Psoas muscle (tissue), 7 donors: ENCODE measurements at regions not wholly inside any gene's neighbourhood (a gene's known extent, or its start where the extent isn't known, plus 50 kb on each side); places are given as distances from the start of the nearest gene placed in this dataset.

Source experiments
- ATAC-seq, 4 donors: fragments of 200-7000 bp; cut with Tn5 transposase; one replicate each; pipeline ENCODE4 v1.9.1; 2020; ENCODE audit warnings: moderate library complexity in 3 of 4, mild to moderate bottlenecking in 2 of 4
- DNase-seq, 2 donors: peaks; one replicate each; pipeline ENCODE4 v3.0.0-alpha.2; 2020
- H3K27ac ChIP-seq: fragments of 200-600 bp; one replicate; pipeline ENCODE4 v1.8.0; 2022
- H3K27me3 ChIP-seq, 3 donors: fragments of 200-600 bp in 1 of 3; one replicate each; pipeline versions ENCODE4 v1.6.1 to v1.8.0; 2013 to 2022; ENCODE audit warnings: low read length in 2 of 3, mild to moderate bottlenecking in 2 of 3, moderate library complexity in 1 of 3; ENCODE audit not compliant: insufficient read depth in 3 of 3
- H3K36me3 ChIP-seq, 2 donors: fragments of 200-600 bp in 1 of 2; one replicate each; pipeline versions ENCODE4 v1.6.1 to v1.8.0; 2013 to 2022; ENCODE audit warnings: low read depth in 1 of 2, mild to moderate bottlenecking in 1 of 2, moderate library complexity in 1 of 2; ENCODE audit not compliant: insufficient read depth in 1 of 2
- H3K4me1 ChIP-seq: fragments of 200-600 bp; one replicate; pipeline ENCODE4 v1.8.0; 2022
- H3K4me3 ChIP-seq: fragments of 200-600 bp; one replicate; pipeline ENCODE4 v1.8.0; 2022; ENCODE audit warnings: mild to moderate bottlenecking
- H3K9me3 ChIP-seq: fragments of 200-600 bp; one replicate; pipeline ENCODE4 v1.8.0; 2022
- CTCF ChIP-seq: fragments of 200-600 bp; IDR thresholded peaks from one replicate; pipeline ENCODE4 v1.8.0; 2022; ENCODE audit warnings: antibody characterized with exemption
- WGBS, 3 donors: extraction: QIAGEN DNeasy Blood & Tissue Kit; methylation state at CpG; one replicate each; pipeline versions ENCODE4 v1.1.6 to v1.1.7; 2013; 5-methylcytosine and 5-hydroxymethylcytosine counted together
- intact Hi-C, 2 donors: fragments of 100-400 bp; cut with DNase I; formaldehyde crosslinking; loops; one replicate each; pipeline versions ENCODE4 v1.11.0 to v1.14.2; 2022
- donor health status: healthy with polysubstance abuse.
- donor health status: DM: no; HTN: no; CAD: no; lungs with moderate emphysema.
- donor health status: Bipolar disorder and iron deficiency.
- donor health status: healthy.
- donor health status: DM: yes; HTN: yes; CAD: no.
- donor health status: DM: no; HTN: no; CAD: no.
- donor health status: DM: yes; HTN: yes; CAD: no.

DNA sequence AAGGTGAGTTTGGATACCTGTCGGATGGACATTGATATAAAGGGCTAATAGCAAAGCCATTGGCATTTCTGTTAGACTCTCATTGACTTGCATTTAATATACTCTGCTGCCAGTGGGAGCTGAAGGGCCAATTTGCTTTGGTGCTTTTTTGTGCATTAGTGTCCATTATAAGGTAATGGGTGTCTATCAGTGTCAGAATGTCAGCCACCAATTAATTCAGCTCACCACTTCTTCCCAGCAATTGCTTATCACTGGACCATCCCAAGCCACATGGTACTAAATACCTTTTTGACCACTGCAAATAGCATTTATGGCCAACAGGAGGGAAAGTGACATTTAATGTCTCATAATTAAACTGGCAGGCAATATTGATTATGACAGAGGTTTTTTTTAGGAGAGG is 317.8 kb downstream of the TEX29 start:
- H3K27ac ChIP-seq, result no peak overlapping the region
- ATAC-seq, result no peak
- intact Hi-C loops, result no loop called here
- H3K36me3 ChIP-seq, result no peaks in the 10 kb centered on the region
- no peaks in the 10 kb centered on the region for H3K4me1 ChIP-seq
- H3K9me3 ChIP-seq, result no peaks in the 10 kb centered on the region
- no peak for DNase-seq
- no peak overlapping the region for H3K4me3 ChIP-seq
- no peak for TF ChIP-seq CTCF
- WGBS, 3 donors, result 89 to 96% (median 94%) methylated on average over 1 of the region's 1 CpG
- H3K27me3 ChIP-seq, result peaks cover 0 to 4% (median 0%) of the 10 kb centered on the region in 3 donors

DNA sequence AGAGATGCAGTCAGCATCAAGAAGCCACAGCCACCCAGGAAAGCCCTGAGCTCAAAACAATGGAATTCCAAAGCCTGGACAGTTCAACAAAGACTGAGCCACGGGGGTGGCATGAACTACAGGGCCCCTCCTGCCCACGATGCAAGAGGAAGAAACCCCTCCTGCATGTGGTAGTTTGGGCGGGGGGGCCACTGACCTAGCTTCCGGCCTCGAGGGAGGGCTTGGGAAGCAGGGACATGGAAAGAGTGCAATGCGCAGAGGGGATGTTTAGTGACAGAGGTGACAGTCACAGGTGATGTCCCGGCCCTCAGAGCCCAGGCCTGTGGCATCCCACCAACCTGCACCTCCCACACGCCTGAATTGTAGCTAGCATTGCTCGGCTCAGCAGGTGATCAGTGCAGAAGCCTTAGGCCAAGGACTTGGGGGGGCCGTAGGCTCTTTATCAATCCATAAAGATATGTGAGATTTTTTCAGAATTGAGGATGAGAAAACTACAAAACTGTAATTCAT is 318.8 kb downstream of the TEX29 start:
- WGBS, 3 donors, result 69 to 83% (median 82%) methylated on average over 10 of the region's 10 CpGs
- H3K27ac ChIP-seq, result no peak overlapping the region

DNA sequence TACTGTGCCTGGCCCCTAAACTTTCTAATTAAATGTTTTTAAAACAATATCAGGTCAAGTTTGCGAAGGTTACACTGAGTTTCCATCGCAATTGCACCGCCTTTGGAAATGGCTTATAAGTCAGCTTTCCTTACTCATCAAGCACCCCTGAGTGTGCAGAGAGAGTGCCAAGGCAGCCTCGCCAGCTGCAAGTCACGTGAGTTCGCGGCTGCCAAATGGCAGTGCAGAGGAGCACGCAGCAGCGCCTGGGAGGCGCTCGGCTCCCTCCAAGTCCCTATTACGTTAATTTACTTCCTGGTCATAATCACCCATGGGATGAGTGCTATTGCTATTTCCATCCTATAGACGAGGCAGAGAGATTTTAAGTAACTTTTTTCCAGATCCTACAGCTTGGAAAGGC is 319.6 kb downstream of the TEX29 start:
- H3K4me3 ChIP-seq, result no peak overlapping the region
- H3K4me1 ChIP-seq, result no peaks in the 10 kb centered on the region
- H3K9me3 ChIP-seq, result no peaks in the 10 kb centered on the region
- no peaks in the 10 kb centered on the region for H3K36me3 ChIP-seq
- intact Hi-C loops, result no loop called here
- H3K27me3 ChIP-seq, result peaks cover 0 to 4% (median 0%) of the 10 kb centered on the region in 3 donors
- TF ChIP-seq CTCF, result no peak
- 42 to 51% (median 50%) methylated on average over 13 of the region's 13 CpGs for WGBS, 3 donors
- ATAC-seq (peak in 2 of 4 donors; percentile 44 to 47), DNase-seq (peak in 1 of 2 donors; percentile 79)
- H3K27ac ChIP-seq, result no peak overlapping the region

More for the DNA sequence above, 318.8 kb downstream of the TEX29 start:
- Histone ChIP-seq H3K4me3 (no peak overlapping the region), H3K27me3 (peaks cover 0 to 4% (median 0%) of the 10 kb centered on the region in 3 donors), H3K4me1 (no peaks in the 10 kb centered on the region), H3K9me3 (no peaks in the 10 kb centered on the region), H3K36me3 (no peaks in the 10 kb centered on the region)
- intact Hi-C loops, result no loop called here
- TF ChIP-seq CTCF, result no peak
- ATAC-seq, result no peak
- DNase-seq, result no peak

DNA sequence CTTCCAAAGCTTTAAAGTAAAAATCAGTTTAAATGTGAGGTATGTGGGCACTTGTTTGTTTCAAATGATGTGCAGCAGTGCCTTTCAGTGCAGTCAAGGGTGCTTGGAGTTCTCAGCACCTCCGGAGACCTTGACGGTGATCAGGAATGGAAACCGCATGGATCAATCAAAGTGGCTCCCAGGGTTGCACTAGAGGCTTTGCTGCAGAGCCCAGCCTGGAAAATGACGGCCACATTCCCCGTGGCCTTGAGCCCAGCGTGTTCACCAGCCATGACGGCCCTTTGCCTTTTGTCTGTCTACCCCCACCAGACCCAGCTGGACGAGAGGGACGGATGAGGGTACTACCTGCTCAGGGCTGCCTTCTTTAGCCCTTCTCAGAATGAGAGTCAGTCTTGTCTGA is 320.0 kb downstream of the TEX29 start:
- no peak for DNase-seq
- Histone ChIP-seq H3K4me3 (no peak overlapping the region), H3K27me3 (peaks cover 0 to 4% (median 0%) of the 10 kb centered on the region in 3 donors), H3K36me3 (no peaks in the 10 kb centered on the region), H3K9me3 (no peaks in the 10 kb centered on the region), H3K4me1 (no peaks in the 10 kb centered on the region), H3K27ac (no peak overlapping the region)
- intact Hi-C loops, result no loop called here
- no peak for ATAC-seq
- TF ChIP-seq CTCF, result no peak
- 48 to 73% (median 56%) methylated on average over 9 of the region's 9 CpGs for WGBS, 3 donors

DNA sequence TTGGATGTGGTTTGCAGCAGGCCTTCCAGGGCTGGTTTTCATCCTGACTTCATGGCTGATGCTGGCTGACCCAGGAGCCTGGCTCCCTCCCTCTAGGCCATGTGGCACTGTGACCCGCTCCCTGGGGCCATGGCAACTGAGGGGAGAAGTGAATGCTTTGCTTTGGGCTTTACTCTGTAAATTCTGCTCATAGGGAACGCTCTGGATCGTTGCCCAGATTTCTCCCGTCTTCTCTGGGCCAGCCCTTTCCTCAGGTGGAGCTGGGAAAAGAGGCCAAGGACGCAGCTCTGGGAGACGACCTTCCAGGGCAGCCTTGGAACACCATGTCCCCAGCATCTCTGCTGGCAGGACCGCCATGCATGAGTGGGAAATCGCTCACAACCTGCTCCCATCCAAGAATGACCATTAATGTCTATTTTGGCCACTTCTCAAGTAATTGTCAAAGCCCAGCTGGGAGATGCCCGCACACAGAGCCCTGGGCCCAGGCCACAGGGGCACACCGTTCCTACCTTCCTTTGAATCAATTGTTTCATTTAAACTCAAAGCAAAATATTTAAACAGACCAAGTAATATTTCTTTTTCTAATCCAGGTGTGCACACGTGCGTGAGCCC is 321.8 kb downstream of the TEX29 start:
- Histone ChIP-seq H3K4me3 (no peak overlapping the region), H3K27me3 (peaks cover 0 to 4% (median 0%) of the 10 kb centered on the region in 3 donors), H3K4me1 (no peaks in the 10 kb centered on the region), H3K27ac (no peak overlapping the region), H3K9me3 (no peaks in the 10 kb centered on the region), H3K36me3 (no peaks in the 10 kb centered on the region)
- TF ChIP-seq CTCF, result no peak
- ATAC-seq (no peak), DNase-seq (no peak)
- intact Hi-C loops, result no loop called here
- WGBS, 3 donors, result 66 to 70% (median 66%) methylated on average over 12 of the region's 12 CpGs
